Vagina (tissue), 2 donors: ENCODE measurements at regions not wholly inside any gene's neighbourhood (a gene's known extent, or its start where the extent isn't known, plus 50 kb on each side); places are given as distances from the start of the nearest gene placed in this dataset.
"Not testable (repeated sequence)": the region's sequence is repeated elsewhere in the genome, so short reads cannot be mapped to it uniquely, and the experiment has no call there.

Source experiments
- DNase-seq, 2 donors: peaks; one replicate each; pipeline ENCODE4 v3.0.0-alpha.2; 2017; ENCODE audit errors: extremely low spot score in 2 of 2
- H3K27ac ChIP-seq: fragments of 200-600 bp; sonication (generic); one replicate; pipeline ENCODE4 v1.5.1; 2019
- H3K27me3 ChIP-seq: fragments of 200-600 bp; sonication (generic); one replicate; pipeline ENCODE4 v1.5.1; 2019
- H3K36me3 ChIP-seq, 2 donors: fragments of 200-600 bp; sonication (generic); one replicate each; pipeline ENCODE4 v1.5.1; 2017 to 2019
- H3K4me1 ChIP-seq: fragments of 200-600 bp; sonication (generic); one replicate; pipeline ENCODE4 v1.5.1; 2019
- H3K4me3 ChIP-seq, 2 donors: fragments of 200-600 bp; sonication (generic); 1 replicate in 1 of 2; 2 replicates in 1 of 2; pipeline ENCODE4 v1.5.1; 2016 to 2019
- H3K9me3 ChIP-seq: fragments of 200-600 bp; sonication (generic); one replicate; pipeline ENCODE4 v1.5.1; 2019
- POLR2A ChIP-seq, 2 donors: fragments of 450-650 bp; IDR thresholded peaks; one replicate each; pipeline ENCODE4 v1.6.1; 2017; ENCODE audit warnings: antibody characterized with exemption in 2 of 2, mild to moderate bottlenecking in 2 of 2, moderate library complexity in 2 of 2
- POLR2AphosphoS5 ChIP-seq, 2 donors: sonication (generic); formaldehyde crosslinking; IDR thresholded peaks; one replicate each; pipeline ENCODE4 v1.9.0; 2017; ENCODE audit warnings: antibody characterized with exemption in 2 of 2, mild to moderate bottlenecking in 2 of 2, low read depth in 1 of 2; ENCODE audit not compliant: insufficient read depth in 1 of 2
- intact Hi-C: fragments of 100-400 bp; cut with DNase I; formaldehyde crosslinking; loops from one replicate; pipeline ENCODE4 v1.15.1; 2023
- TF ChIP-seq, protein P1 (sequence below), 3 experiments: fragments of 450-650 bp in 2 of 3; fragments of 200-600 bp in 1 of 3; sonication (generic) in 1 of 3; IDR thresholded peaks; one replicate each; pipeline ENCODE4 v1.5.1; 2017 to 2019; ENCODE audit warnings: antibody characterized with exemption in 3 of 3, mild to moderate bottlenecking in 2 of 3, moderate library complexity in 2 of 3

DNA sequence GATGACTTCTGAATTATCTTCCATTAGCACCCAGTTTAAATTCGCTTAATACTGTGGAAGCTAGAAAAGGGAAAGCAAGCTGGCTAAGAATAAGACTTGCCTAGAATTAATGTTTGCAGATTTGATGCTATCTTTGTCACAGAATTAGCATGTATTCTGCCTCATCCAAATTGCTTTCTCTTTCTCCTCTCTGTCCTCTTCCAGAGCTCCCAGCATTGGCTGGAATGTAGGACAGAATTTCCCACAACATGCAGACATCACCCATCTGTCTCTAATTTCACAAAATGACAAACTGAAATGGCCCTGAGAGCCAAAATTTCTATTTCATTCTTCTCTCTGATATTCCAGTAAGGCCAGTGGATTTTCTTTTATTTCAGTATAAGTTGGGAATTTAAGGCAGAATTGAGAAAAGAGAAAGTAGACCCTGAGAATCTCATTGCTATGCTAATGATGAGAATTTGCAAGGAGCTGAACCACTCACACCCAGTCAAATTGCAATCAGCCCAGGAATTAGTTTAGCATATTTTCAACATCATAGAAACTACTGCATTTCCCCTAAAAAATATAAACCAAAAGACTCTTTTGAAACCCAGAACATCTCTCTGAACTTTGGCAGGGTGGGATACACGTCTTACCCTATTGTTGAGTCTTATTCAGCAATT, 188.8 kb downstream of the RCHY1 start:
- intact Hi-C loops, result loop anchor here (10.0 kb wide), 1 partner anchor 391 kb away; the partner anchor contains the start of gene PARM1
- TF ChIP-seq, protein P1, sequence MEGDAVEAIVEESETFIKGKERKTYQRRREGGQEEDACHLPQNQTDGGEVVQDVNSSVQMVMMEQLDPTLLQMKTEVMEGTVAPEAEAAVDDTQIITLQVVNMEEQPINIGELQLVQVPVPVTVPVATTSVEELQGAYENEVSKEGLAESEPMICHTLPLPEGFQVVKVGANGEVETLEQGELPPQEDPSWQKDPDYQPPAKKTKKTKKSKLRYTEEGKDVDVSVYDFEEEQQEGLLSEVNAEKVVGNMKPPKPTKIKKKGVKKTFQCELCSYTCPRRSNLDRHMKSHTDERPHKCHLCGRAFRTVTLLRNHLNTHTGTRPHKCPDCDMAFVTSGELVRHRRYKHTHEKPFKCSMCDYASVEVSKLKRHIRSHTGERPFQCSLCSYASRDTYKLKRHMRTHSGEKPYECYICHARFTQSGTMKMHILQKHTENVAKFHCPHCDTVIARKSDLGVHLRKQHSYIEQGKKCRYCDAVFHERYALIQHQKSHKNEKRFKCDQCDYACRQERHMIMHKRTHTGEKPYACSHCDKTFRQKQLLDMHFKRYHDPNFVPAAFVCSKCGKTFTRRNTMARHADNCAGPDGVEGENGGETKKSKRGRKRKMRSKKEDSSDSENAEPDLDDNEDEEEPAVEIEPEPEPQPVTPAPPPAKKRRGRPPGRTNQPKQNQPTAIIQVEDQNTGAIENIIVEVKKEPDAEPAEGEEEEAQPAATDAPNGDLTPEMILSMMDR (IDR thresholded peaks at IDR 0.05), result no peak
- TF ChIP-seq POLR2AphosphoS5 (IDR thresholded peaks at IDR 0.05; ENCODE audit: insufficient read depth in 1 of 2, low read depth in 1 of 2), result no peak
- no peak overlapping the region for H3K27ac ChIP-seq

DNA sequence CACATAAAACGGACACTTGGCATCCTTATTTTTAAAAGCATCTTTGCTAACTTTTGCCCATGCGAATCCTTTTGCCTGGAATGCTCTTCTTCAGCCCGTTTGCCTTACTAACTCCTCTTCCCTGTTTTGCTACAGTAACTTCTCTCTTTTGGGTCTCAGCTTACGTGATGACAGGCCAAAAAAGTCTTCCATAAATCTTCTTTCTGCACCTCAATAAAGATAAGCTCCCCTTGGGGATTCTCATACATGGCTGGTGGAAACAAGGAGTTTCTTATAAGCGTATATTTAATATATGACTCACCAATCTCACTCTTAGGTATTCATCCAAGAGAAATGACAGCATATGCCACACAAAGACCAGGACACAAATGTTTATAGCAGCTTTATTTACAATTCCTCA, 192.7 kb downstream of the RCHY1 start:
- Histone ChIP-seq H3K4me1 (no peaks in the 10 kb centered on the region), H3K27me3 (no peaks in the 10 kb centered on the region), H3K4me3 (no peak overlapping the region), H3K36me3 (no peaks in the 10 kb centered on the region), H3K27ac (no peak overlapping the region), H3K9me3 (no peaks in the 10 kb centered on the region)
- intact Hi-C loops, result loop anchor here (10.0 kb wide), 1 partner anchor 387 kb away; the partner anchor contains the start of gene PARM1
- DNase-seq, result no peak
- TF ChIP-seq, protein P1 (IDR thresholded peaks at IDR 0.05), result no peak
- TF ChIP-seq POLR2AphosphoS5 (IDR thresholded peaks at IDR 0.05; ENCODE audit: insufficient read depth in 1 of 2, low read depth in 1 of 2) (no peak), POLR2A (IDR thresholded peaks at IDR 0.05) (no peak)

More for the DNA sequence above, 188.8 kb downstream of the RCHY1 start:
- H3K4me1 ChIP-seq, result no peaks in the 10 kb centered on the region
- no peaks in the 10 kb centered on the region for H3K27me3 ChIP-seq
- DNase-seq, result no peak
- H3K36me3 ChIP-seq, result no peaks in the 10 kb centered on the region
- H3K9me3 ChIP-seq, result no peaks in the 10 kb centered on the region
- no peak overlapping the region for H3K4me3 ChIP-seq

DNA sequence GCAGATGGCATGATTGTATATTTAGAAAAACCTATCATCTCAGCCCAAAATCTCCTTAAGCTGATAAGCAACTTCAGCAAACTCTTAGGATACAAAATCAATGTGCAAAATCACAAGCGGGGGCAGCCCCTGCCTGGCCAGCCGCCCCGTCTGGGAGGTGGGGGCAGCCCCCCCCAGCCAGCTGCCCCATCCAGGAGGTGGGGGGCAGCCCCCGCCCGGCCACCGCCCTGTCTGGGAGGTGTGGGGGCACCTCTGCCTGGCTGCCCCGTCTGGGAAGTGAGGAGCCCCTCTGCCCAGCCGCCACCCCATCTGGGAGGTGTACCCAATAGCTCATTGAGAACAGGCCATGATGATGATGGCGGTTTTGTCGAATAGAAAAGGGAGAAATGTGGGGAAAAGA, 196.6 kb downstream of the RCHY1 start:
- H3K9me3 ChIP-seq, H3K4me1 ChIP-seq, H3K36me3 ChIP-seq, intact Hi-C loops, H3K4me3 ChIP-seq, DNase-seq, H3K27me3 ChIP-seq, H3K27ac ChIP-seq: not testable (repeated sequence)

- H3K9me3 ChIP-seq, result no peaks in the 10 kb centered on the region
- intact Hi-C loops, result no loop called here
- H3K36me3 ChIP-seq, result no peaks in the 10 kb centered on the region
Observed at GRCh38 chr4:75308049-75308448, 206.2 kb downstream of the RCHY1 start.

DNA sequence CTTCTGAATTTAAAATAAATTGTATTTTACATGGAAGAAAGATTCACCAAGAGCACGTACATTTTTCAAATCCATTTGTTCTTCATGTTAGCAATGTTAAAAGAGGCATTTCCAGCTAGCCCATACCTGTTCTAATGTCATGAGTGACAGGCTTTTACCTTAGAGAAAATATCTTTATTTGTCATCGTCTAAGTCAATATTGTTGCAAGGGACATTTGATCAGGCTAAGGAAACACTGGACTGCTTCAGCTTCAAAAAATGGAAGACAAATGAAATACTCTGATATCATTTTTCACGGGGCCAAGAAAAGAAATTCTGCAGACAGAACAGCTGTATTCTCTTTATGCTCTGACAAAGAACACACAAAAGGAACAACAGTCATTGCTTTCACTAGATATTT, 207.7 kb downstream of the RCHY1 start:
- DNase-seq, result no peak
- Histone ChIP-seq H3K27me3 (no peaks in the 10 kb centered on the region), H3K9me3 (no peaks in the 10 kb centered on the region), H3K36me3 (no peaks in the 10 kb centered on the region), H3K4me1 (no peaks in the 10 kb centered on the region), H3K27ac (no peak overlapping the region), H3K4me3 (no peak overlapping the region)
- intact Hi-C loops, result no loop called here
- no peak for TF ChIP-seq POLR2A (IDR thresholded peaks at IDR 0.05)
- TF ChIP-seq, protein P1 (IDR thresholded peaks at IDR 0.05), result no peak
- no peak for TF ChIP-seq POLR2AphosphoS5 (IDR thresholded peaks at IDR 0.05; ENCODE audit: insufficient read depth in 1 of 2, low read depth in 1 of 2)

More at GRCh38 chr4:75308049-75308448, 206.2 kb downstream of the RCHY1 start:
- no peaks in the 10 kb centered on the region for H3K4me1 ChIP-seq
- H3K27ac ChIP-seq, result no peak overlapping the region
- no peaks in the 10 kb centered on the region for H3K27me3 ChIP-seq
- no peak for DNase-seq
- no peak overlapping the region for H3K4me3 ChIP-seq
- TF ChIP-seq POLR2A (IDR thresholded peaks at IDR 0.05), result no peak
- TF ChIP-seq, protein P1 (IDR thresholded peaks at IDR 0.05), result no peak
- TF ChIP-seq POLR2AphosphoS5 (IDR thresholded peaks at IDR 0.05; ENCODE audit: insufficient read depth in 1 of 2, low read depth in 1 of 2), result no peak
